ENCODE measurements at regions not wholly inside any gene's neighbourhood (a gene's known extent, or its start where the extent isn't known, plus 50 kb on each side); places are given as distances from the start of the nearest gene placed in this dataset.

GRCh38 chr2:193502363-193503035 lies 1307.8 kb upstream of the TMEFF2 start:
- Histone ChIP-seq H3K9me2 (replicated peaks; ENCODE audit: low read length) (no peaks in the 10 kb centered on the region), H3K4me2 (ENCODE audit: low read length) (no peak overlapping the region), H3K27ac (ENCODE audit: low read length) (no peak overlapping the region), H3K79me2 (ENCODE audit: low read length) (no peaks in the 10 kb centered on the region), H3K27me3 (ENCODE audit: low read length) (no peaks in the 10 kb centered on the region), H3K36me3 (ENCODE audit: low read depth, low read length) (no peaks in the 10 kb centered on the region), H3F3A (ENCODE audit: low read length, unreplicated experiment) (no peaks in the 10 kb centered on the region), H4K20me1 (ENCODE audit: low read length) (no peaks in the 10 kb centered on the region), H3K4me1 (ENCODE audit: insufficient read depth, low read length) (no peaks in the 10 kb centered on the region), H2AFZ (ENCODE audit: low read length) (no peak overlapping the region), H3K4me3 (ENCODE audit: low read length) (no peak overlapping the region), H3K9me3 (ENCODE audit: low read length) (no peaks in the 10 kb centered on the region), H3K9ac (ENCODE audit: low read length) (no peak overlapping the region)
- ATAC-seq (no peak), DNase-seq (no peak)
- BruUV-seq (replicated peaks) = no TSS peak
- CTCF ChIA-PET = no interaction called here
- intact Hi-C loops (cut with micrococcal nuclease) = no loop called here
- TF ChIP-seq, protein P1, sequence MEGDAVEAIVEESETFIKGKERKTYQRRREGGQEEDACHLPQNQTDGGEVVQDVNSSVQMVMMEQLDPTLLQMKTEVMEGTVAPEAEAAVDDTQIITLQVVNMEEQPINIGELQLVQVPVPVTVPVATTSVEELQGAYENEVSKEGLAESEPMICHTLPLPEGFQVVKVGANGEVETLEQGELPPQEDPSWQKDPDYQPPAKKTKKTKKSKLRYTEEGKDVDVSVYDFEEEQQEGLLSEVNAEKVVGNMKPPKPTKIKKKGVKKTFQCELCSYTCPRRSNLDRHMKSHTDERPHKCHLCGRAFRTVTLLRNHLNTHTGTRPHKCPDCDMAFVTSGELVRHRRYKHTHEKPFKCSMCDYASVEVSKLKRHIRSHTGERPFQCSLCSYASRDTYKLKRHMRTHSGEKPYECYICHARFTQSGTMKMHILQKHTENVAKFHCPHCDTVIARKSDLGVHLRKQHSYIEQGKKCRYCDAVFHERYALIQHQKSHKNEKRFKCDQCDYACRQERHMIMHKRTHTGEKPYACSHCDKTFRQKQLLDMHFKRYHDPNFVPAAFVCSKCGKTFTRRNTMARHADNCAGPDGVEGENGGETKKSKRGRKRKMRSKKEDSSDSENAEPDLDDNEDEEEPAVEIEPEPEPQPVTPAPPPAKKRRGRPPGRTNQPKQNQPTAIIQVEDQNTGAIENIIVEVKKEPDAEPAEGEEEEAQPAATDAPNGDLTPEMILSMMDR (conservative IDR thresholded peaks at IDR 0.05; ENCODE audit: low read depth, low read length) = no peak
- TF ChIP-seq EZH2 (IDR thresholded peaks at IDR 0.05; ENCODE audit: low read length, unreplicated experiment) (no peak), EZH2phosphoT487 (IDR thresholded peaks at IDR 0.05; ENCODE audit: borderline replicate concordance, low read length) (no peak)
- POLR2A ChIA-PET (ENCODE audit: unreplicated experiment) = no interaction called here

DNA sequence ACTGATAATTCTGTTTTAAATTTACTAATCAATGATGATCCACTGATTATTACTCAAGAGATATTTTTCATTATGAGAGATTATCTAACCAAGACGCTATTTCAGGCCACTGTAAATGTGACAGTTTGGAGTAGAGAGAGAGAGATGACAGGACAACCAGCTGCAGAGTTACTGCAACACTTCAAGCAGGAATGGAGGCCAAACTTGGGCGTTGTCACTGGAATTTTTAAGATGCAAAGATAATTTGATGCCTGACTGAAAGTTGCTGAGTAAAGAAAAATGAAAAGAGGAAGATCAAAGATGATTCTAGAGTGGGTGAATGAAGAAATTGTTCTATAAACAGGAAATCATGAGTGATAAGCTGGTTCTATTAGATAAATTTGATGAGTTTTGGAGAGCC lies 1302.1 kb upstream of the TMEFF2 start:
- H3K27me3 ChIP-seq (ENCODE audit: low read length) = no peaks in the 10 kb centered on the region
- BruUV-seq (replicated peaks) = no TSS peak
- H2AFZ ChIP-seq (ENCODE audit: low read length) = no peak overlapping the region
- no peak overlapping the region for H3K4me2 ChIP-seq (ENCODE audit: low read length)
- DNase-seq = no peak
- intact Hi-C loops (cut with micrococcal nuclease) = no loop called here
- no peak overlapping the region for H3K27ac ChIP-seq (ENCODE audit: low read length)
- TF ChIP-seq, protein P1 (conservative IDR thresholded peaks at IDR 0.05; ENCODE audit: low read depth, low read length) = no peak
- no peak for TF ChIP-seq EZH2phosphoT487 (IDR thresholded peaks at IDR 0.05; ENCODE audit: borderline replicate concordance, low read length)
- no peak for TF ChIP-seq EZH2 (IDR thresholded peaks at IDR 0.05; ENCODE audit: low read length, unreplicated experiment)
- H3K4me3 ChIP-seq (ENCODE audit: low read length) = no peak overlapping the region
- H3K4me1 ChIP-seq (ENCODE audit: insufficient read depth, low read length) = no peaks in the 10 kb centered on the region
- no peaks in the 10 kb centered on the region for H3F3A ChIP-seq (ENCODE audit: low read length, unreplicated experiment)
- H3K9me2 ChIP-seq (replicated peaks; ENCODE audit: low read length) = no peaks in the 10 kb centered on the region
- H3K79me2 ChIP-seq (ENCODE audit: low read length) = no peaks in the 10 kb centered on the region
- H4K20me1 ChIP-seq (ENCODE audit: low read length) = no peaks in the 10 kb centered on the region
- H3K9me3 ChIP-seq (ENCODE audit: low read length) = no peaks in the 10 kb centered on the region
- no peak for ATAC-seq
- H3K9ac ChIP-seq (ENCODE audit: low read length) = no peak overlapping the region
- no peaks in the 10 kb centered on the region for H3K36me3 ChIP-seq (ENCODE audit: low read depth, low read length)
- CTCF ChIA-PET = no interaction called here
- POLR2A ChIA-PET (ENCODE audit: unreplicated experiment) = no interaction called here

DNA sequence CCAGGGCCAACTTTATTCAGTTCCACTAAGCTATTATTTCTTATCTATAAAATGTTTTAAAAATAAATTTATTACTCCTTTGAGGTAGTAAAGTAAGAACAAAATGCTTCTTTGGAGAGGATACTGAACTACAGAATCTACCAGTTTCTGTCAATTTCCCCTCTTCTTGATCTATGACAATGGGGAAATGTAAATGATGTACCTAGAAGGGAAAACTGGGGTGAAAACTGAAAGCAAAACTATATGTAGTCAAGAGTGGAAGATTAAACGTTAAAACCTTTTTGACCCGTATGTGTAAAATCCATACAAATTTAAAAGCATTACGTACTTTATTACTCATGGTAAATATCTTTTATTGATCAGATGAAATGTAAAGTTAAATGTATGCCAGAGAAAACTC lies 1287.8 kb upstream of the TMEFF2 start:
- ChIA-PET POLR2A (ENCODE audit: unreplicated experiment) (no interaction called here), CTCF (no interaction called here)
- TF ChIP-seq EZH2phosphoT487 (IDR thresholded peaks at IDR 0.05; ENCODE audit: borderline replicate concordance, low read length) (no peak), EZH2 (IDR thresholded peaks at IDR 0.05; ENCODE audit: low read length, unreplicated experiment) (no peak)
- TF ChIP-seq, protein P1 (conservative IDR thresholded peaks at IDR 0.05; ENCODE audit: low read depth, low read length) = no peak
- DNase-seq = no peak
- no peaks in the 10 kb centered on the region for H3K79me2 ChIP-seq (ENCODE audit: low read length)
- no peaks in the 10 kb centered on the region for H3K4me1 ChIP-seq (ENCODE audit: insufficient read depth, low read length)
- no peak overlapping the region for H2AFZ ChIP-seq (ENCODE audit: low read length)
- H3K27ac ChIP-seq (ENCODE audit: low read length) = no peak overlapping the region
- no peak overlapping the region for H3K9ac ChIP-seq (ENCODE audit: low read length)
- H3K4me2 ChIP-seq (ENCODE audit: low read length) = no peak overlapping the region
- no TSS peak for BruUV-seq (replicated peaks)
- no peaks in the 10 kb centered on the region for H3K9me3 ChIP-seq (ENCODE audit: low read length)
- H3K27me3 ChIP-seq (ENCODE audit: low read length) = no peaks in the 10 kb centered on the region
- no peak overlapping the region for H3K4me3 ChIP-seq (ENCODE audit: low read length)
- no peaks in the 10 kb centered on the region for H3F3A ChIP-seq (ENCODE audit: low read length, unreplicated experiment)
- no peaks in the 10 kb centered on the region for H3K36me3 ChIP-seq (ENCODE audit: low read depth, low read length)
- no peak for ATAC-seq
- no peaks in the 10 kb centered on the region for H4K20me1 ChIP-seq (ENCODE audit: low read length)
- intact Hi-C loops (cut with micrococcal nuclease) = no loop called here
- no peaks in the 10 kb centered on the region for H3K9me2 ChIP-seq (replicated peaks; ENCODE audit: low read length)
